GM18508 (cell line): ENCODE measurements at regions not wholly inside any gene's neighbourhood (a gene's known extent, or its start where the extent isn't known, plus 50 kb on each side); places are given as distances from the start of the nearest gene placed in this dataset.
"Not testable (repeated sequence)": the region's sequence is repeated elsewhere in the genome, so short reads cannot be mapped to it uniquely, and the experiment has no call there.

Experiments
- ATAC-seq: cut with Tn5 transposase; IDR thresholded peaks from one replicate; pipeline ENCODE4 v1.9.1; 2021; ENCODE audit warnings: moderate number of reproducible peaks; ENCODE audit not compliant: insufficient read depth, unreplicated experiment

- ATAC-seq = no peak
Observed at GRCh38 chr9:87346061-87346665, 151.5 kb upstream of the DAPK1 start.

DNA sequence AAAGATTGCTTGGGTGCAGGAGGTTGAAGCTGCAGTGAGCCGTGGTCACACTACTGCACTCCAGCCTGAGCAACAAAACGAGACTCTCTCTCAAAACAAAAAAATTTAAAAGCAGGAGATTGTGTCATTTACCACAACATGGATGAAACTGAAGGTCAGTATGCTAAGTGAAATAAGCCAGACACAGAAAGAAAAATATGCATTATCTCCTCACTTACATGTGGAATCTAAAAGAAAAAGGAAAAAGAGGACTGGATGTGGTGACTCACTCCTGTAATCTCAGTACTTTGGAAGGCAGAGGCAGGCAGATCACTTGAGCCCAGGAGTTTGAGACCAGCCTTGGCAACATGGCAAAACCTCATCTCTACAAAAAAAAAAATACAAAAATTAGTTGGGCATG, 146.8 kb upstream of the DAPK1 start:
- no peak for ATAC-seq

- no peak for ATAC-seq
Observed at GRCh38 chr9:87353301-87353700, 144.4 kb upstream of the DAPK1 start.

DNA sequence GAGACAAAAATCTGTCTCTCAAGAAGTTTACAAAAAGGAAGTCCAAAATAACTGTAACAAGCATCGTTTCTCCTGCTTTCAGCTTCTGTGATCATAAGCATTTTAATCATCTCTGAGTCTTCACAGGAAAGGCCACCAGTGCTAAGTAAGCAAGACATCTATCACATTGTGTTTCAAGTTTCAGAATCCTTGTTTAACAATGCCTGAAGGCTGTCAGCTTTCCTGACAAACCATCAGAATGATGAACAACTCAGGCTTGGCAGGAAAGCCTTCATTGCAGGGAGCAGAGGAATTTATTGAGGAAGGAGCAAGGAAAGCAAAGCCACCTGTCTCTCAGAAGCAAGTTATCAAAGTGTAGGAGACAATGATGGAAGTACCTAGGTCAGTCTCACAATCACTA, 143.5 kb upstream of the DAPK1 start:
- ATAC-seq = no peak

- ATAC-seq = no peak
Observed at GRCh38 chr9:87357600-87357999, 140.1 kb upstream of the DAPK1 start.

- ATAC-seq = no peak
Observed at GRCh38 chr9:87359264-87359663, 138.4 kb upstream of the DAPK1 start.

DNA sequence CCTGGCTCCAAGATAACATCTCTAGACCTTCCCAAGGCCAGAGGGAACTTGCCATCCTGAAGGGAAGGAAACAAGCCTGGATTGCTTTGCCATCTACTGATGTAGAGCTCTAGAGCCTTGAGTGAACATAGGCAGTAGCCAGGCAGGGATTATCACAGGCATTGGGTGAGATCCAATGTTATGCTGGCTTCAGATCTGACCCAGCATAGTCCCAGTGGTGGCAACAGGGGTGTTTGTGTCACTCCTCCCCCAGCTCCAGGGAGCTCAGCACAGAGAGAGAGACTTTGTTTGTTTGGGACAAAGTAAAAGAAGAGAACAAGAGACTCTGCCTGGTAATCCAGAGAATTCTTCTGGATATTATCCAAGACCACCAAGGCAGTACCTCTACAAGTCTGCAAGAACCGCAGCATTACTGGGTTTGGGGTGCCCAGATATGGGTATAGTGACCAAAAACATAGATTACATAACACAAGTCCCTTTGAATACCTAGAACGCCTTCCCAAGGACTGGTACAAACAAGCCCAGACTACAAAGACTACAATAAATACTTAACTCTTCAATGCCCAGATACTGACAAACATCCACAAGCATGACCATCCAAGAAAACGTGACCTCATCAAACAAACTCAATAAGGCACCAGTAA, 137.6 kb upstream of the DAPK1 start:
- no peak for ATAC-seq

DNA sequence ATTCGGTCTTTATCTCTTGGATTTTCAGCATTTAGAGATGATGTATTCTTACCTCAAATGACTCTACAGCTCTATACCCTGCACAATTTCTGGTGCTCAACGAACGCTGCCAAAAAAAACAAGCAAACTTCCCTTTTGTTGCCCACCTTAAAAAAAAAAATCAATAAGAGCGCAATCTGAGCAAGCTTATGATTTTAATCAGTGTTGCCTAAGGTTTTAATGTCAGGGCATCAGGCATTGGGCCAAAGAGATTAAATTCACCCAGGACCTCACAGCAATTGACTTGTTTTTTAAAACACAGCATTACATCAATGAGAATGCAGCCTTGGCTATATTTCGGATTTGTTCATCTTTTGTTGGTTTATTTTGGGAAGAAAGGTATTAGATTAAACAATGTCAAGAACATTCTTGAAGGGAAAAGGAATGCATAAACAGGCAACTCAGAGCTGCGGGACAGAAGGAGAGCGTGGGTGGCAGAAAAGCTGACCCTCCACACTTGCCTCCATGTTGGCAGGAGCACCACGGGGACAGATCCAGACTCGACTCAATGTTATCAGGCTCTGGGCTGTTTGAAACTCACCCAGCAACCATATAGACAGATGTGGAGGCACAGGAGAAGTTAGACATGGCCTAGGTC, 127.5 kb upstream of the DAPK1 start:
- no peak for ATAC-seq

GRCh38 chr9:87371795-87372355, 125.8 kb upstream of the DAPK1 start:
- no peak for ATAC-seq

- ATAC-seq = no peak
Observed at GRCh38 chr9:87372356-87372851, 125.3 kb upstream of the DAPK1 start.

- ATAC-seq = not testable (repeated sequence)
Observed at GRCh38 chr9:87374023-87374919, 123.4 kb upstream of the DAPK1 start.

DNA sequence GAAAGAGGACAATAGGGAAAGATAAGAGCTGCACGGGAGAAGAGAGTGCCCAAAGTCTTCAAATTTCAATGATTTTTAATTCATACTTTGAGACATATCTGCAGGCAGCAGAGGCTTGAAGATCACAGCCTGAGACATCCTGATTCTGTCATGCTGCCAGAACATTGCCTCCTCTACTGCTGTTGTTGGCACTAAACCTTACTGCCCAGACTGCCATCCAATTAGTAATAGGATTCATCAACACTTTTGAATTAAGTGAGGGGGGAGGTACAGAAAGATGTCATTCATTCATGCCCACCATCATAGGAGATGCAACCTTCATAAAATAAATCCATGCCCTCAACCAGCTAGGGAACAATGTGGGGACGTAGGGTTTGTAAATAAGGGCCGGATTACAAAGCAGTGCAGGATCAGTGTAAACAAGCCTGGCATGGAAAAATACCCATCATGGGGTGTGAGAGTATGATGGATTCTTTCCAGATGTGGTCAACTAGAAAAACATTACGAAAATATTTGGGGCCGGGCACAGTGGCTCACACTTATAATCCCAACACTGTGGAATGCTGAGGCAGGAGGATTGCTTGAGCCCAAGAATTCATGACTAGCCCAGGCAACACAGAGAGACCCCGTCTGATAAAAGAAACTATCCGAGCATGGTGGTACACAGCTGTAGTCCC, 122.1 kb upstream of the DAPK1 start:
- ATAC-seq = no peak

DNA sequence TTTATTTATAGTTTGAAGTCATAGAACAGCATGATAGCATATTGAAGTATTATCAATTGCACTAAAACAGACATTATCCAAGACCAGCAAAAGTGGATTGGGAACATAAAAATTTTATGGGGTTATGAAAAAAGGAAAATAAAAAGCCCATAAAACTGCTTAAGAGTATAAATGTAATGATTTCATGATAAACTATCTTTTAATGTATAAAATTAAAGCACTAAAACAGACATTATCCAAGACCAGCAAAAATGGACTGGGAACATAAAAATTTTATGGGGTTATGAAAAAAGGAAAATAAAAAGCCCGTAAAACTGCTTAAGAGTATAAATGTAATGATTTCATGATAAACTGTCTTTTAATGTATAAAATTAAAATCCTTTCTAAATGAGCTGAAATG, 119.0 kb upstream of the DAPK1 start:
- ATAC-seq = no peak

GRCh38 chr9:87379300-87379699, 118.4 kb upstream of the DAPK1 start:
- ATAC-seq = no peak

DNA sequence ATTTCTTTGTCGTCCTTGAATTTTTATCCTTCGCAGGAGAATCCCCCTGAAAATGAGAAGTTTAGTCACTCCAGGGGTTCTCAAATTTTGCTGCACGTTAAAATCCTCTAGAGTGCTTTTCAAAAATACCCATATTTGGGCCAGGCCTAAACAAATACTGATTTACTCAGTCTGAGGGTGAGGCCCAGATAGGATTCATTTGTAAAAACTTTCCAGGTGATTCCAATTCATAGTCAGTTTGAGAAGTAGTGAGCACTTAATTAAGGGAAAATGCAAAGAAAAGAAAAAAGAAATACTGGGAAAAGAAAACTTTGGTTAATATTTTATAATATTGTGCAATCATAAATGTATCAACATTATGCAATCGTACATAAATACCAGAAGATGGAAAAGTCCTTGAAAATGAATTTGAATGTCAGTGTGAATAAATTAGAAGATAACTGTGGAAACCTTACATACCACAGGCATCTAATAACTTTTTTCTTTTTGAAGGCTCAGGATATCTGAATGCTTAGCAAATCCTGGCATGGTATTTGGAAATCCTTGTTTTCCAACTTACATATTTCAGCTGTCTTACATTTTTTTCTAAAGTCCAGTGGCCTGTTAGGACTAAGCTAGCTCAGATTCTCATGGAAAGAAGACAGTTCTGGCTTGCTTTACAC, 116.5 kb upstream of the DAPK1 start:
- ATAC-seq = no peak

DNA sequence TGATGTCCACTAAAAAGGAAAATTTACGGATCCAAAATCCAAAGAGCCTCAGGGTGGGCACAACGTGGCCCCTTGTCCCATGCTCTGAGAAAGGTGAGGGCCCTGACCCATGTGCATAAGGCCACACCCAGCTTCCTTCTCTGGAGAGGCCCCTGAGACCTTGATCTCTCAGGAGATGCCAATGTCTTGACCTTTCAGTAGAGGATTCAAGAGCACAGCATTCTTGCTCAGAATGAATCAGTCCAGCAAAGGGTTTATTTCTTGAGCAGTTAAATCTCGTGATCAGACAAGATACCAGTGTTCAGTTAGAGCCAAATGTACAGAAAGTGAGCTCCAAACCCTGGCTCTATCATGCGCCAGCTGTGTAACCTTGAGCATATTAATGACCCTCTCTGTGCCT, 115.9 kb upstream of the DAPK1 start:
- no peak for ATAC-seq

DNA sequence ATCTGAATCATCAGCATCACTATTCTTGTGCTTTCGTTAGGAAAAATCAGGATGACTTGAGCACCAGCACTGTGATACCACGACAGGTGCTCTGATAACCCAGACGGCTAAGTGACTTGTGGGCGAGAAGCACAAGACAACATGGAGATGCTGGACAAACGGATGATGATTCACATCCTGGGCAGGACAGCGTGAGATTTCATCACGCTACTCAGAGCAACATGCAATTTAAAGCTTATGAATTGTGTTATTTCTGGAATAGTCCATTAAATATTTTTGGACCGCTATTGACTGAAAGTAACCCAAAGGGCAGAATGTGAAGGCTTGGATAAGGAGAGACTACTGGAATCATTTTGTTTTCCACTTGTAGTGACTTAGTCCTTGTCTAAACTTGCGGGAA, 114.8 kb upstream of the DAPK1 start:
- no peak for ATAC-seq

DNA sequence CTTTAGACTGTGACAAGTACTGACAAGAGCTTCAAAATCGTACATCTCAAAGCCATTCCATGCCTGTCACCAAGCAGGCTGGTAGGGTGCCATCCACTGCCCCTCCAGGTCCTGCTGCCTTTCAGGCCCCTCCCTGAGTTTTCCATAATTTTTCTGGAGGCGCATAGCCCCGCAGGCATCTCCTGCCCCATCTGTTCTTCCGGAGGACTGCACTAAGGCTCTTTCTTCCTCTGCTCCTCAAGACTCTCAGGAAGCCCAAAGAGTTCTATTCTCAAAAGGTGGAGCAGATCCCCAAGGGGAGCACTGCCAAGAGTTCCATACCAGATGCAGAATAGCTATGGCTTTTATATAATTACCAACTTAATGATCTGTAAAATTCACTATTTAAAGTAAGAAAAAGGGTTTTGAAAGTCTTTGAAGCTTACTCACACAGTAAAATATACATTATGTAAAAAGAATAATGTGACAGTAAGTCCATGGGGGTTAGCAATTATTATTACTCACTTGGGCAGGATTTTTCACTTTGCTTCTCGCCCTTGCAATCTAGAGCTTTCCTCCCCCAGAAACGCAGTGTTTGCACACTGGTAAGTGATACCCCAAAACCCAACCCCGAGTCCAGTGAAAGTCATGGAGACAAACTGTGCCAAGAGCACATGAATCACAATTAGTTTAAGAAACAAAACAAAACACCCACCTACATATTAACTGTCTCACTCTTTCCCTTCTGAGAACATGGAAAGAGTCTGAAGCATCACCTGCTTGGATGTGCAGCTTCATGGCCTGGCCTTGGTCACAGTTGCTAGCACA, 114.1 kb upstream of the DAPK1 start:
- no peak for ATAC-seq
